NCI-H69 (cell line): ENCODE measurements at regions not wholly inside any gene's neighbourhood (a gene's known extent, or its start where the extent isn't known, plus 50 kb on each side); places are given as distances from the start of the nearest gene placed in this dataset.
"Not testable (repeated sequence)": the region's sequence is repeated elsewhere in the genome, so short reads cannot be mapped to it uniquely, and the experiment has no call there.

Experiments
- DNase-seq: peaks from one replicate; lab custom pipeline; 2025; lab: John Stamatoyannopoulos, UW

DNA sequence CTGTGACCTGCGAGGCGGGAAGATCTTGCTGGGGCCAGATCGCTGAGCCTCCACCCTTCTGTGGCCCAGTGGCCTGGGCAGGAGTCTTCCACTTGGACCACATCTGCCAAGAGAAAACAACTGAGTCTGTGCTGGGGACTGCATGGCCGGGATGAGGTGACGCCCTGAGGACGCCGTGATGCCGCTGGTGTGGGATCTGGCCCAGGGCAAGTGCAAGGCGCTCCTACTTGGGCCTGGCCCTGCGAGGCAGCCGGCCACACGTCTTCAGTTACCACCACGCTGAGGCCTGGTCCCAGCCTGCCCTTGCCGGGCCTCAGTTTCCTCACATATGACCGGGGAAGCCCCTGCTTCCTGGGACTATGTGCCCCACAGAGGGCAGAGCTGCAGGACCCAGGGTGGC is 133.4 kb downstream of the SLC25A46 start:
- no peak for DNase-seq

DNA sequence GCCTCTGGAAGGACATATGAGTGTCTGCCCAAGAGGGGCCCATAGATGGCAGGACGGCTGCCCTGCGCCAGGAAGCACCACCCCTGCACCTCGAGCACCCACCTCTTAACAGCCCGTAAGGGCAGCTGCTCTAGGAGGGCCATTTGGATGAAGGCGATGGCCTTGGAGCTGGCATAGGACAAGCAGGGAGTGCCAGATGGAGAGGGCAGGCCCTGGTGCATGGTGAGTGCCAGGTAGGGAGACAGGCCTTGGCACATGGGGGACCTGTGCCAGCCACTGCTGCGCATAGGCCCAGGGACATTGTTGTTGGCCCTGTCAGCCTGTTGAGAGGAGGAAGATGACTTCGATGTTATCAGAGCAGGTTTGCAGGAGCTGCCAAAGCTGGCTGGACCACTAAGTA is 134.2 kb downstream of the SLC25A46 start:
- no peak for DNase-seq

GRCh38 chr5:110873773-110874437 is 135.1 kb downstream of the SLC25A46 start:
- DNase-seq: no peak

DNA sequence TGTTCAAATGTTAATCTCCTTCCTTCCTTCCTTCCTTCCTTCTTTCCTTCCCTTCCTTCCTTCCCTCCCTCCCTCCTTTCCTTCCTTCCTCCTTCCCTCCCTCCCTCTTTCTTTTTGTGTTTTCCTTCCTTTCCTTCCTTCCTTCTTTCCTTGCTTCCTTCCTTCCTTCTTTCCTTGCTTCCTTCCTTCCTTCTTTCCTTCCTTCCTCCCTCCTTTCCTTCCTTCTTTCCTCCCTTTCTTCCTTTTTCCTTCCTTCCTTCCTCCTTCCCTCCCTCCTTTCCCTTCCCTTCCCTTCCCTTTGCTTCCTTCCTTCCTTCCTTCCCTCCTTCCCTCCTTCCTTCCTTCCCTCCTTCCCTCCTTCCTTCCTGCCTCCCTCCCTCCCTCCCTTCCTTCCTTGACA is 136.3 kb downstream of the SLC25A46 start:
- not testable (repeated sequence) for DNase-seq

DNA sequence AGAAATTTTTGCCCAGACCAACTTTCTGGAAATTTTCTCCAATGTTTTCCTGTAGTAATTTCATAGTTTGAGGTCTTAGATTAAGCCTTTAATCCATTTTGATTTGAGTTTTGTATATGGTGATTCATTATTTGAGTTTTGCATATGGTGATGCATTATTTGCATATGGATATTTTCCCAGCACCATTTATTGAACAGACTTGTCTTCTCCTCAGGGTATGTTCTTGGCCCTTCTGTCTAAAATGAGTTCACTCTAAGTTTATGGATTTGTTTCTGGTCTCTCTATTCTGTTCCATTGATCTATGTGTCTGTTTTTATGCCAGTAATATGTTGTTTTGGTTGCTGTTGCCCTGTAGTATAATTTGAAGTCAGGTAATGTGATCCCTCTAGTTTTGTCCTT is 139.3 kb downstream of the SLC25A46 start:
- no peak for DNase-seq

GRCh38 chr5:110879675-110880074 is 140.9 kb downstream of the SLC25A46 start:
- DNase-seq: no peak

DNA sequence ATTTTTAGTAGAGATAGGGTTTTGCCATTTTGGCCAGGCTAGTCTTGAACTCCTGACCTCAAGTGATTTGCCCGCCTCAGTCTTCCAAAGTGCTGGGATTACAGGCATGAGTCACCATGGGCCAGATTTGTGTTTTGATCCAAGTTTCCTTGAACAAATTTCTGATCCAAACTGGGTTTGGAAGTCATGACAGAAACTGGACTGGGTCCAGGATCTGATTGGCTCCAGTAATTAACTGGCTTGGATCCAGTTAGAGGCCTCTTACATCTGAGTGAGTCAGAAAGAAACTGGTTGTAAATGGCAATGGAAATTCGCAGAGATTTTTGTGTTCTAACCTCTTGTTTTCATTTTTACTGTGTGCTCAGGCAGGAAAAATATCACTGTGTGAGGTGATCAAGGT is 141.6 kb downstream of the SLC25A46 start:
- DNase-seq: no peak

DNA sequence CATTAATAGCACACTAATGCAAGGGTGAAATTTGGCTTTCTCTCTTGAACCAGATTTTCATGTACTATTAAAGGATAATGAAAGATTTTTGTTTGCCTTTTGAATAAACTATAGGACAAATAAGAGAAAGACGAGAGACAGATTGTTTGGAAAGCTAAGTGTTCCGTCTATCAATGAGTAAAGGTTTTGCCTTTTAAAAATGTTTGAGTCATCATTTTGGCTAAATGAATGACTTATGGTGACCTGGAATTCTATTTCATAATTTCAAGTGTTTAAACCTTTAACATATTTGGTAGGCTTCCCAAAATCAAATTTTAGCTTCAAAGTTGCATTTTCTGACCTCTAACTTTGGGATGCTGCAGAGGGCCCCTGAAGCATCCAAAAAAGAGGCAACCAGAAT is 145.2 kb downstream of the SLC25A46 start:
- DNase-seq: no peak

- DNase-seq: not testable (repeated sequence)
Measured at GRCh38 chr5:110887170-110887569, 148.4 kb downstream of the SLC25A46 start.

DNA sequence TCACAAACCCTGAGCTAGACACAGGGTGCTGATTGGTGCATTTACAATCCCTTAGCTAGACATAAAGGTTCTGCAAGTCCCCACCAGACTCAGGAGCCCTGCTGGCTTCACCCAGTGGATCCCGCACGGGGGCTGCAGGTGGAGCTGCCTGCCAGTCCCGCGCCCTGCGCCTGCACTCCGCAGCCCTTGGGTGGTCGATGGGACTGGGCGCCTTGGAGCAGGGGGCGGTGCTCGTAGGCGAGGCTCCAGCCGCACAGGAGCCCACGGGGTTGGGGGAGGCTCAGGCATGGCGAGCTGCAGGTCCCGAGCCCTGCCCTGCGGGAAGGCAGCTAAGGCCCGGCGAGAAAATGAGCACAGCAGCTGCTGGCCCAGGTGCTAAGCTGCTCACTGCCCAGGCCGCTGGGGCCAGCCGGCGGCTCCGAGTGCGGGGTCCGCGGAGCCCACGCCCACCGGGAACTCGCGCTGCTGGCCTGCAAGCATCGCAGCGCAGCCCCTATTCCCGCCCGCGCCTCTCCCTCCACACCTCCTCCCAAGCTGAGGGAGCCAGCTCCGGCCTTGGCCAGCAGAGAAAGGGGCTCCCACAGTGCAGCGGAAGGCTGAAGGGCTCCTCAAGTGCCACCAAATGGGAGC is 155.2 kb downstream of the SLC25A46 start:
- DNase-seq: not testable (repeated sequence)

DNA sequence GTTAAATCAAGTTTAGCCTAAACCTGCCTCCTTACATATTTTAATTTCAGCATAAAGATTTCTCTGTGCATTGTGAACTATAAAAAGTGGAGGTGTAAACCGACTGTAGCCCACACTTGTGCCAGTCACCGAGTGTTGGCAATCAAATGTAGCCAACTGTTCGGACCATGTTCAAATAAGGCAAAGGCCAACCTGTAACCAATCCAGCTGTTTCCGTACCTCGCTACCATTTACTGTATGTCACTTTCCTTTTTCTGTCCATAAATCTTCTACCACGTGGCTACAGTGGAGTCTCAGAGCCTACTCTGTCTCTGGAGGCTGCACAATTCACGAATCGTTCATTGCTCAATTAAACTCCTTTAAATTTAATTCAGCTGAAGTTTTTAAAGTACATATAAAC is 156.0 kb downstream of the SLC25A46 start:
- no peak for DNase-seq

DNA sequence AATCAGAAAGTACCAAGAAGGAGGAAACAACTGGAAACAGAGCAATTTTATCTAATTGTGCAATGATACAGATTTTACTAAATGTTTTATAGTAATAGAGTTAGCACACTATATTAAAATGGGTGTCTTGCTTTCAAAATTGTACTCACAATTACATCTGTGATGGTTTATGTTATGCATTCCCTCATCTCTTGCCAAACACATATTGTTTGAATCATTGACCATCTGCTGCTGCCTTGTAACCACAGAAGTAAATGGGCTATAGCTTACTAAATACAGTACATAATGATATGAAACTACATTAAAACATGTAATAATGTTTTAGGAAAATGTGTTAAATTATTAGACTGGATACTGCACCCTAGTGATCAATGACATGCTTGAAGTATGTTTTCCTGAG is 158.1 kb downstream of the SLC25A46 start:
- no peak for DNase-seq

- DNase-seq: no peak
Measured at GRCh38 chr5:110899566-110900412, 161.0 kb downstream of the SLC25A46 start.

GRCh38 chr5:110900829-110901228 is 162.0 kb downstream of the SLC25A46 start:
- no peak for DNase-seq

DNA sequence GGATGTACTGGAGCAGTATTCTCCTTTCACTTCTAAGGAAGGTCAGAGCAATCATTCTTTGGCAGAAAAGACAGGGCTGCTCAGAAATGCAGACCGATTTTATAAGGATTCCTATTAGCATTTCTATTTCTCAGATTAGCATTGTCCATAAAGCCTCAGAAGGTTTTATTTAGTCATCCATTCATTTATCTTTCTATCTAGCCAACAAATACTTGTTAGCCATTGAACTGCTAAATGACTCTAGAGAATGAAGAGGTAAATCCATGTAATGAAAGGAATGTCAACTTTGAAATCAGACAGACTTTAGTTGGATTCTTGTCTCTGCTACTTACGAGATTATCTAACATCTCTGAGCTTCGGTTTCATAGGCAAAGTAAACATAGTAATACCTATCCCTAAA is 165.2 kb downstream of the SLC25A46 start:
- no peak for DNase-seq

DNA sequence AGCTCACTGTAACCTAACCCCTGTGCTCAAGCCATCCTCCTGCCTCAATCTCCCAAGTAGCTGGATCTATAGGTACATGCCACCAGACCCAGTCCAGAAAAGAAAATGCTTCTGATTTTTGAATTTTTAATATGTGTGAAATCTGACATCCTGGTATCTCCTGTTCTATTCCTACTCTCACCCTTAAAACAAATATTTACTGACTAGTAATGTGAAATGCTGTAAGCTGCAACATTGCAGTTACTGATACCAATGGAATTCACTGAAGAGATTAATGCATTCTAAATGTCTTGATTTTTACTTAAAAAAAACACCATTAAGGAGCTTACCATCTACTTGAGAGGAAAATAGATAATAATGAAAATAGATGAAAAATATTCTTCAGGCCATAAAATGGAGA is 162.7 kb upstream of the TSLP start:
- DNase-seq: no peak

- no peak for DNase-seq
Measured at GRCh38 chr5:110909415-110909814, 162.1 kb upstream of the TSLP start.

GRCh38 chr5:110909950-110910349 is 161.6 kb upstream of the TSLP start:
- no peak for DNase-seq

DNA sequence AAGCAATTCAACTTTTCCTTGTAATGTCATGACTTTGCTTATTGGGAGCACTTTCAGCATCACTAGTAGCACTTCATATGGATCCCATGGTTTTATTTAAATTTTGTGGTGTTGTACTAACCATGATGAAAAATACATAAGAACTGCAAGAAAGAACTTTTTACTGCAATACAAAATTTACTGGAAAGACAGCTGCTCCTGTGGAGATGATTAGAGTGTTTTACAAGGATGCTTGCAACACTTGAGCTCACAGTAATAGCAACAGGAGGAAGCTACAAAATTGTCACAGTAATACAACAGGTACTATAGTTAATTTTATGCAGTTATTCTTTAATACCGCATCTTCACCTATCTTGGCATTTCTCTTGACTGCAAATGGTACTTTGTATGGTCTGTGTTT is 158.3 kb upstream of the TSLP start:
- DNase-seq: no peak

GRCh38 chr5:110916381-110917049 is 155.0 kb upstream of the TSLP start:
- no peak for DNase-seq

- no peak for DNase-seq
Measured at GRCh38 chr5:110917161-110917875, 154.2 kb upstream of the TSLP start.

GRCh38 chr5:110918683-110919082 is 152.8 kb upstream of the TSLP start:
- DNase-seq: no peak
